Ishikawa (cell line): ENCODE measurements at regions not wholly inside any gene's neighbourhood (a gene's known extent, or its start where the extent isn't known, plus 50 kb on each side); places are given as distances from the start of the nearest gene placed in this dataset.

Experiments
- CEBPB ChIP-seq: IDR thresholded peaks from 2 replicates; pipeline ENCODE4 v1.6.1; 2012
- CREB1 ChIP-seq: IDR thresholded peaks from 2 replicates; pipeline ENCODE4 v1.6.1; 2012; ENCODE audit warnings: low read depth
- EGR1 ChIP-seq: IDR thresholded peaks from 2 replicates; pipeline ENCODE4 v1.6.1; 2012
- EP300 ChIP-seq: IDR thresholded peaks from 2 replicates; pipeline ENCODE4 v1.6.1; 2012; ENCODE audit warnings: borderline replicate concordance
- FOXM1 ChIP-seq: IDR thresholded peaks from 2 replicates; pipeline ENCODE4 v1.6.1; 2012; ENCODE audit warnings: low read depth, borderline replicate concordance
- NFIC ChIP-seq: IDR thresholded peaks from 2 replicates; pipeline ENCODE4 v1.6.1; 2012
- RAD21 ChIP-seq: IDR thresholded peaks from 2 replicates; pipeline ENCODE4 v1.6.1; 2012; ENCODE audit warnings: low read depth
- TAF1 ChIP-seq: IDR thresholded peaks from 2 replicates; pipeline ENCODE4 v1.6.1; 2012; ENCODE audit warnings: low read depth, mild to moderate bottlenecking
- TCF12 ChIP-seq: IDR thresholded peaks from 2 replicates; pipeline ENCODE4 v1.6.1; 2012; ENCODE audit warnings: low read depth
- TEAD4 ChIP-seq: IDR thresholded peaks from 2 replicates; pipeline ENCODE4 v1.6.1; 2012
- YY1 ChIP-seq: IDR thresholded peaks from 2 replicates; pipeline ENCODE4 v1.6.1; 2012; ENCODE audit warnings: low read depth
- ZBTB7A ChIP-seq: IDR thresholded peaks from 2 replicates; pipeline ENCODE4 v1.6.1; 2012; ENCODE audit warnings: low read depth
- TF ChIP-seq, protein P1 (sequence below): IDR thresholded peaks from 2 replicates; pipeline ENCODE4 v1.6.1; 2012; ENCODE audit warnings: low read depth, mild to moderate bottlenecking
- TF ChIP-seq, protein P2 (sequence below): IDR thresholded peaks from 2 replicates; pipeline ENCODE4 v1.6.1; 2012
- TF ChIP-seq, protein P3 (sequence below): IDR thresholded peaks from 2 replicates; pipeline ENCODE4 v1.6.1; 2012

DNA sequence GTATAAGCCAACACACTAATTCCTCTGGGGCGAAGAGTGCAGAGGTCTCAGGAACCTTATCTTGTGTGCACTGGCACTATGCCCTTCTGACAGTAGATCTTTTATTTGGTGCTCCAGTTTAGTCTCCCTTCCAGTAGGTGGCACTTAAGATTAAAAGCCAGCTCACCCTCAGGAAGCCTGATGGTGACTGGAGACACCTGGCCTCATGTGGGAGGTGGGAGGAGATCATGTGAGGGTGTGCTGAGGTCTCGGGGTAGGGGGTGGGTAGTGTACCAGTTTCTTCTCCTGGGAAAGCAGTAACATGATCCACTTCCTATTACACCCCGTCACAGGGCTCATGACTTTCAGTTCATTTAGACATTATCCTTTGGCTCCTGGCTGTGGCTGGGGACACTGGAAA, 654.9 kb downstream of the ADCYAP1 start:
- no peak for TF ChIP-seq TAF1
- TF ChIP-seq NFIC, result no peak
- no peak for TF ChIP-seq EP300
- TF ChIP-seq CEBPB, result no peak
- TF ChIP-seq, protein P1, sequence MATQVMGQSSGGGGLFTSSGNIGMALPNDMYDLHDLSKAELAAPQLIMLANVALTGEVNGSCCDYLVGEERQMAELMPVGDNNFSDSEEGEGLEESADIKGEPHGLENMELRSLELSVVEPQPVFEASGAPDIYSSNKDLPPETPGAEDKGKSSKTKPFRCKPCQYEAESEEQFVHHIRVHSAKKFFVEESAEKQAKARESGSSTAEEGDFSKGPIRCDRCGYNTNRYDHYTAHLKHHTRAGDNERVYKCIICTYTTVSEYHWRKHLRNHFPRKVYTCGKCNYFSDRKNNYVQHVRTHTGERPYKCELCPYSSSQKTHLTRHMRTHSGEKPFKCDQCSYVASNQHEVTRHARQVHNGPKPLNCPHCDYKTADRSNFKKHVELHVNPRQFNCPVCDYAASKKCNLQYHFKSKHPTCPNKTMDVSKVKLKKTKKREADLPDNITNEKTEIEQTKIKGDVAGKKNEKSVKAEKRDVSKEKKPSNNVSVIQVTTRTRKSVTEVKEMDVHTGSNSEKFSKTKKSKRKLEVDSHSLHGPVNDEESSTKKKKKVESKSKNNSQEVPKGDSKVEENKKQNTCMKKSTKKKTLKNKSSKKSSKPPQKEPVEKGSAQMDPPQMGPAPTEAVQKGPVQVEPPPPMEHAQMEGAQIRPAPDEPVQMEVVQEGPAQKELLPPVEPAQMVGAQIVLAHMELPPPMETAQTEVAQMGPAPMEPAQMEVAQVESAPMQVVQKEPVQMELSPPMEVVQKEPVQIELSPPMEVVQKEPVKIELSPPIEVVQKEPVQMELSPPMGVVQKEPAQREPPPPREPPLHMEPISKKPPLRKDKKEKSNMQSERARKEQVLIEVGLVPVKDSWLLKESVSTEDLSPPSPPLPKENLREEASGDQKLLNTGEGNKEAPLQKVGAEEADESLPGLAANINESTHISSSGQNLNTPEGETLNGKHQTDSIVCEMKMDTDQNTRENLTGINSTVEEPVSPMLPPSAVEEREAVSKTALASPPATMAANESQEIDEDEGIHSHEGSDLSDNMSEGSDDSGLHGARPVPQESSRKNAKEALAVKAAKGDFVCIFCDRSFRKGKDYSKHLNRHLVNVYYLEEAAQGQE, result no peak
- TF ChIP-seq FOXM1, result no peak
- no peak for TF ChIP-seq TCF12
- TF ChIP-seq, protein P2, sequence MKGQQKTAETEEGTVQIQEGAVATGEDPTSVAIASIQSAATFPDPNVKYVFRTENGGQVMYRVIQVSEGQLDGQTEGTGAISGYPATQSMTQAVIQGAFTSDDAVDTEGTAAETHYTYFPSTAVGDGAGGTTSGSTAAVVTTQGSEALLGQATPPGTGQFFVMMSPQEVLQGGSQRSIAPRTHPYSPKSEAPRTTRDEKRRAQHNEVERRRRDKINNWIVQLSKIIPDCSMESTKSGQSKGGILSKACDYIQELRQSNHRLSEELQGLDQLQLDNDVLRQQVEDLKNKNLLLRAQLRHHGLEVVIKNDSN, result no peak
- TF ChIP-seq, protein P3, sequence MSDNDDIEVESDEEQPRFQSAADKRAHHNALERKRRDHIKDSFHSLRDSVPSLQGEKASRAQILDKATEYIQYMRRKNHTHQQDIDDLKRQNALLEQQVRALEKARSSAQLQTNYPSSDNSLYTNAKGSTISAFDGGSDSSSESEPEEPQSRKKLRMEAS, result no peak
- no peak for TF ChIP-seq YY1
- TF ChIP-seq TEAD4, result no peak
- TF ChIP-seq CREB1, result no peak
- TF ChIP-seq RAD21, result no peak
- TF ChIP-seq ZBTB7A, result no peak
- TF ChIP-seq EGR1, result no peak

DNA sequence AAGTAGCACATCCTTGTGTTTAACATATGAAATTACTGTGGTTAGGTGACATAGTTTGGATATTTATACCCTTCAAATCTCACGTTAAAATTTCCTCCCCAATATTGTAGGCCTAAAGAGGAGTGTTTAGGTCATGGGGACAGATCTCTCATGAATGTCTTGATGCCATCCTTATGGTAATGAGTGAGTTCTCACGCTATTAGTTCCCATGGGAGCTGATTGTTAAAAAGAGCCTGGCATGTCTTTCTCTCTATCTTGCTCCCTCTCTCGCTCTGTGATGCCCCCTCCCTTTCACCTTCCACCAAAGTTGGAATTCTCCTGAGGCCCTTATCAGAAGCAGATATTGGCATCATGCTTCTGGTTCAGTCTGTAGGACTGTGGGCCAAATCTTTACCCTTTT, 660.1 kb downstream of the ADCYAP1 start:
- TF ChIP-seq EP300, result no peak
- no peak for TF ChIP-seq YY1
- TF ChIP-seq CEBPB, result no peak
- no peak for TF ChIP-seq NFIC
- TF ChIP-seq, protein P2, result no peak
- no peak for TF ChIP-seq TEAD4
- no peak for TF ChIP-seq CREB1
- no peak for TF ChIP-seq ZBTB7A
- TF ChIP-seq, protein P1, result no peak
- TF ChIP-seq, protein P3, result no peak
- TF ChIP-seq TCF12, result no peak

DNA sequence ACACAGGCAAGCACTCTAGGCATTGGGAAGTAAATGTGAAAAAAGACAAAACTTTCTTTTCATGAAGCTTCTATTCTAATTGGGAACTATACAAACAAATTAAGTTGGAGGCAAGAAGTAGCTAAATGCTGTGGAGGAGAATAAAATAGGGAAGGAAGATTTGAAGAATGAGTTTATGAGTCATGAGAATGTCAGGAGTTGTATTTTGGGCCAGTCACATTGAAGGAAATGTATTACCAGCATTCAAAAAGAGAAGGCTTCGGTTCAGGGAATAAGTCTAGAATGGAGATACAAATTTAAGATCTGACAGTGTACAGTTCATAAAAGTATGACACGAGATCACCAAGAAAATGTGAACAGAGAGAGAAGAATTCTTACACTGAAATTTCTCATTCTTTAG, 666.5 kb downstream of the ADCYAP1 start:
- TF ChIP-seq, protein P2, result no peak
- TF ChIP-seq FOXM1 (no peak), RAD21 (no peak), CEBPB (no peak), TEAD4 (no peak), YY1 (no peak), CREB1 (no peak), EP300 (no peak), TAF1 (no peak), TCF12 (no peak), EGR1 (no peak), ZBTB7A (no peak), NFIC (no peak)
- TF ChIP-seq, protein P3, result no peak

DNA sequence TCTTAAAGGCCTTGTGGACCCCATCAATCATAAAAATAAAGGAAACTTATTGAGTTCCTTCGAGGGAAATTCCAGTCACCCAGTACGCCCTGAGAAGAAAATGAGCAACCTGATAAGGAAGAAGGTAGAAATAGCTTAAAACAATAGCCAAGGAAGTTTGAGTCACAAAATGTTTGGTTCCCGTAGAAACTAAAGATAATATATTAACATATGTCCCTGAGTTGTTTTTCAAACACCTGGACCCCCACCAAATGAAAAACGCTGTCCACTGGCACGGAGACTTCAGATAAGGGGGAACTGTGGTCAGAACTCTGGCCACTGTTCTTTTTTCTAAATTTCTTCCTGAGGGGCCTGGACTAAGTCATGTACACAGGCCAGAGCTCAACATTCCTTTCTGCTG, 669.1 kb downstream of the ADCYAP1 start:
- TF ChIP-seq TEAD4 (no peak), FOXM1 (no peak), EP300 (no peak), ZBTB7A (no peak), TCF12 (no peak), NFIC (no peak)
- TF ChIP-seq, protein P3, result no peak

DNA sequence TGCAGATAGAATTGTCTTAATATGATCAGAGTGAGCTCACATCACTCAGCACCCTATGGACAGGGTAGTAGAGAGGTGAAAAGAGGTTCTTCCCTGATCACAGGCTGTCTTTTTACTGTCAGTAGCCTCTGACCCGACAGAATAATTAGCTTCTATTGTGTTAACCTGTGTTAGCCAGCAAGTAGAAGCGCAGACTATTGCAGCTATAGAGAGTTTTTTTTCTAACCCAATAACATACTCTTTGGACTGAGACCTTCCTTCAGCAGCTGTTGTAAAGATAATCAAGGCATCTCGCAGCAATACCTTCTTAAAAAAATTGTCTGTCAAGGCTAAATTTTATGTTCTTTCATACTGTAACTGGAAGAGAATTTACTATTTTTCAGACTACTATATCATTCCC, 670.4 kb downstream of the ADCYAP1 start:
- no peak for TF ChIP-seq TCF12
- no peak for TF ChIP-seq NFIC
- TF ChIP-seq YY1, result no peak
- no peak for TF ChIP-seq TEAD4
- no peak for TF ChIP-seq RAD21

DNA sequence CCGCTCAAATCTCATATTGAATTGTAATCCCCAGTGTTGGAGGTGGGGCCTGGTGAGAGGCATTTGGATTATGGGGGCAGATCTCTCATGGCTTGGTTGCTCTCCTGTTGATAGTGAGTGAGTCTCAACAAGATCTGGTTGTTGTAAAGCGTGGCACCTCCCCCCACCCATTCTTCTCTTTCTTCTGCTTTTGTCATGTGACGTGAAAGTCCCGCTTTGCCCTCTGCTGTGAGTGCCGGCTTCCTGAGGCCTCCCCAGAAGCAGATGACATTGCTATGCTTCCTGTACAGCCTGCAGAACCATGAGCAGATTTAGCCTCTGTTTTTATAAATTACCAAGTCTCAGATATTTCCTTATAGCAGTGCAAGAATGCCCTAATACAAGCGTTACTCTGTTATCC, 673.8 kb downstream of the ADCYAP1 start:
- TF ChIP-seq EP300, result no peak
- TF ChIP-seq EGR1, result no peak
- TF ChIP-seq TCF12, result no peak
- TF ChIP-seq, protein P2, result no peak
- no peak for TF ChIP-seq ZBTB7A
- TF ChIP-seq NFIC, result no peak
- TF ChIP-seq, protein P1, result no peak
- no peak for TF ChIP-seq TEAD4
